Stimulated activated CD4-positive, alpha-beta T cell treated with anti-CD3 and anti-CD28 coated beads, Interleukin-1b, Interleukin-23, amount 100 ng/mL, for 4 hours (primary cell): ENCODE measurements at regions not wholly inside any gene's neighbourhood (a gene's known extent, or its start where the extent isn't known, plus 50 kb on each side); places are given as distances from the start of the nearest gene placed in this dataset.

Source experiments
- DNase-seq, 2 donors: peaks; one replicate each; pipeline ENCODE4 v3.0.0-alpha.2; 2020; ENCODE audit warnings: low read depth in 2 of 2

DNA sequence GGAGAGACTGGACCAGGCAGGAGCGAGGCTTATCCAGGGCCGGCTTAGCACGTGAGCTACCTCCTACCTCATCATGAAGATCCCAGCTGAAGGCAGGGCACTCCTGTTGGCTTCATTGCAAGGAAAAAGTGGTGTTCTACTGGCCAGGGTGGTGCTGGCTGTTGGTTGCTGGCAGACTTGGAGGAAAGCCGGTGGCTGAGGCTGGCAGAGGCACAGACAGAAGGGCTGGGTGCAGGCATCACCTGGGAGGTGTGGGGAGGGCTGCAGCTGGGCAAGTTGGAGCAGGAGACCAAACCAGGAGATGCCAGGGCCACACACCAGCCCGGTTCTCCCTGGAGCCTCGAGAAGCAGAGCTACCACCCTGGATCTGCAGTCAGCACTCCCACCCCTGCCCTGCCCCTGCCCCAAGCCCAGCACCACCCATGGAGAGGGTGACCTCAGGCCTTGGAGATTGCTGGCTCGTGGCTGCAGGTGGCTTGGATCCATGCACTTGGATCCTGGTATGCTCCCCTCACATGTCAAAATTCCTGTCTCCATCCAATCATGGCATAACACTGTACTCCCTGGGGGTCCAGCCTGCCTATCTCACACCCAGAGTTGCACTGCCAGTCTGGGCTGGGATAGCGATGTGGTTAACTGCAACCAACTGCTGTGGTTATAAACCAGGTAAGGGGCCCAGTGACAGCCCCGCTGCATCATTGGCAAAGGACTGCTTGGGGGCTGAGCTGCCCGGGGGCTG lies 49.7 kb downstream of the GLI2 start:
- no peak for DNase-seq

GRCh38 chr2:120786038-120786960 lies 50.6 kb downstream of the GLI2 start:
- no peak for DNase-seq

GRCh38 chr2:120787111-120787821 lies 51.6 kb downstream of the GLI2 start:
- no peak for DNase-seq

GRCh38 chr2:120787822-120788700 lies 52.4 kb downstream of the GLI2 start:
- DNase-seq = no peak

DNA sequence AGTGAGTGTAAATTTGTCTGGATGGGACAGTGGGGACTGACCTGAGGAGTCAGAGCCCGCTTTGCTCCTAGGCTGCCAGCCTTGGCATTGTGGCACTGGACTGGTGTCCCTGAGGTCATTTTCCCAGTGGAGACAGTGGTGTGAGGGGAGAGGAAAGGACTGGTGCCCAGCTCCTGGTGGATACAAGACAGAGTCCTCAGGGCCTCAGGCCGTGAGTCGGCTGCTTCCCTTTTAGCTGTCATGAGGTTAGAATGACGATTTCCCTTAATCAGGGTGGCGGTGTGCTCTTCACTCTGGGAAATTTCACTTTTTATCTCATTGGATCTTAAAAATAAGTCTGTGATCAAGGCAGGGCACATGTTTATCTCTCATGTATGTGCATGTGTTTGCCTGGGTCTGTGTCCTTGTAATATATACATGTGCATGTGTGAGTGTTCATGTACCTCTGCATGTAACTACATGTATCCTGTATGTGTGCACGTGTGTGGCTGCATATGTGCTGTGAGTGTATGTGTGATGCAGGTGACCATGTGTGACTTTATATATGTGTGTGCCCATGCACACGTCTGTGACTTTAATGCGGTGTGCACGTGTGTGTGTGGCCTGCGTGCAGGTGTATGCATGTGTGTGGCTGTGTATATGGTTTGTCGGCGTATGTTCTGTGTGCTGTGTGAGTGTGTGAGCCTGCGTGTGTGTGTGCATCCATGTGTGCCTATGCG lies 55.7 kb downstream of the GLI2 start:
- DNase-seq = no peak

DNA sequence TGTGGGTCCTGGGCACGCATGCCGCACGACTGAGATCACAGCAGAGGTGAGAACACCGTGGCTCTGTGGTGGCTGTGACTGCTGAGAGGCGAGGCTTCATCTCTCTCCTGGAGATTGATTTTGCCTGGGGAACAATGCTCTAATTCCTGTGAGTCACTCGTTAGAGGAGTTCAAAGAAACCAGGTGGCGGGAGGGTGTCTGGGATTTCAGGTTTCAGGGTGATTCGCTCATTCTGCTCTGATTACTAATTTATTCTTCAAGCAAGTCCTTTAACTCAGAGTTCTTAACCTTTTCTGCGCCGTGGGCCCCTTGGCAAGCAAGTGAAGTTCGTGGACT lies 56.3 kb downstream of the GLI2 start:
- no peak for DNase-seq

GRCh38 chr2:120793682-120794403 lies 58.2 kb downstream of the GLI2 start:
- DNase-seq = no peak

GRCh38 chr2:120794716-120795115 lies 59.0 kb downstream of the GLI2 start:
- no peak for DNase-seq

DNA sequence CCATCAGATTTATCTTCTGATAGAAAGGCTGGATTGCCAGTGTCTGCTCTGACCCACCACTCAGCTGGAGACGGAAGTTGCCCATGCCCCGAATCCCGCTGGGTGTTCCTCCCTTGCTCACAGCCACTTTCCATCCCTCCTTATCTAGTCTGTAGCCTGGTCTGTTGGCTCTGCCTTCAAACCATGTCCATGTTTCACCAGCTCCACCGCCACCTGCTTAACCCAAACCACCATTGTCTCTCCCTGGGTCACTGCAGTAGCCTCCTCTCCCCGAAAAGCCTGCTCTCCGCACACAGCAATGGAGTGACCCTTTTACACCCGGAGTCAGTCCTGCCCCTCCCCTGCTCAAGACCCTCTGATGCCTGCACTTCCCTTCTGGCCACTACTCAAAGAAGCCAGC lies 60.4 kb downstream of the GLI2 start:
- no peak for DNase-seq

GRCh38 chr2:120797421-120798221 lies 62.0 kb downstream of the GLI2 start:
- DNase-seq = no peak

DNA sequence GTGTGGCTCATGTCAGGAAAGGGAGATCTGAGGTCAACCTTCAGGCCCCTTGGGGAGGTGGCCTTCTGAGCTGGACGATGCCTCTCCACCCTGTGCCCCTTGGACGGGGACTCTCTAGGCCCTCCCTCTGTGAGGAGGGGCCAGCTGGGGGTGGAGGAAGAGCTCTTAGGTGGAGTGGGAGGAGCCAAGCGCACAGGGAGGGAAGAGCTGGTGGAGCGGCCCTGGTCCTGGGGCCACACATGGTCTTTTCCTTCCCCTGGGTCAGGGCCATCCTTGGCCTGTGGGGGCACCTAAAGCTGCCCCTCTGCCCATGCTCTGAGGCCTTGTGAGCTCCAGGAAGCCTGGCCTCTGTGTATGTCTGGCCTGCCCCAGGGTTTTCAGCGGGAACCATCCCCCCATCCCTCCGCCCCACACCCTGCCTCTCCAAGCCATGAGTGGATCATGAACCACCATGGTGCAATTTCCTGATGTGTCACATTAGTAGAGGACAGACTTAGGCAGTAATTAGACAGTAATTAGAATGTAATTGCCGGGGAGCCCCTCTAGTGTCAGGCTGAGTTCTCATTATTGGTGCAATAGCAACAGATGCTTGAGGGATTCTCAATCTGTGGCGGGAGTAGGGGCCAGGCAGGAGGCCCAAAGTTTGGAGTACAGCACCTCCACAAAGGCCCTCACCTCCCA lies 63.0 kb downstream of the GLI2 start:
- no peak for DNase-seq

DNA sequence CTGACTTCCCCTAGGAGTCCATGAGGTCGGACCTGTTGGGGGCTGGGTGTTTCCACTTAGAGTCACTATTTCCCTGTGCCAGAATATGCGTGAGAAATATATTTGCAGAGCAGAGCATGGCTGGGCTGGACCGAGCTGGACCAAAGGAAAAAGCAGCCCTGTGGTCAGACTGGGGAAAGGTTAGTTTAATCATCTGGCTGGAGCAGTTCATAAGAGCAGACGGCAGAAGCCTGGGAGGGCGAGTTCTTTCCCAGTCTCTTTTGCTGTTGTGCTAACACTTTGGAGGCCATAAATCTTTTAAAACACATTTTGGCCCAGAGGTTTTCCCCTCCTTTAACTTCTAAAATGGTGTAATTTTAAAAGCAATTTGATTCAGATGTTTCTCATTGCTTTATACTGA lies 66.5 kb downstream of the GLI2 start:
- no peak for DNase-seq

DNA sequence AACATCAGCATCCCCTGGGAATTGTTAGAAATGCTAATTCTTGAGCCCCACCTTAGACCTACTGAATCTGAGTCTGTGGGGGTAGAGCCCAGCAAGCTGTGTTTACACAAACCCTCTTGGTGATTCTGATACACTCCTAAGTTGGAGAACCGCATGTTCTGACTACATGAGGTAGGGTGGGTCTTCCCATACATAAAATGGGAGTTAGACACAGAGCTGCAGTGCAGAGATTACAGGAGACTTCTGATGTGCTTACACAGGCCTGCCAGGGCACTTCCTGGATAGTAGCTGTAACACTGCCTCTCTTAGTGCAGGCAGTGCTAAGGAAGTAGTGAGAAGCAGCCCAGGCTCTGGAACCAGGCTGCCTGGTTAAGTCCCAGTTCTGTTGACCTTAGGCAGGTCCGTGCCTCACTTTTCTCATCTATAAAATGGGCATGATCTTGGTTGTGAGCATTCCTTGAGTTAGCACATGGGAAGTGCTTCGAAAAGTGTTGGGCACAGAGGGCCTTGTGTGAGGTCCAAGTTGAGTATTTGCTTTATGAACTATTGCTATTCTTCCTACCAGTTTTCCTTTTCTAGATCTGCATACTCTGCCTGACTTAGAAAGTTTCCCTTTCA lies 67.3 kb downstream of the GLI2 start:
- no peak for DNase-seq

- DNase-seq = no peak
Observed at GRCh38 chr2:120803764-120804335, 68.2 kb downstream of the GLI2 start.

GRCh38 chr2:120804459-120804858 lies 68.8 kb downstream of the GLI2 start:
- no peak for DNase-seq

- DNase-seq = no peak
Observed at GRCh38 chr2:120805011-120805410, 69.3 kb downstream of the GLI2 start.

GRCh38 chr2:120805602-120806001 lies 69.9 kb downstream of the GLI2 start:
- DNase-seq = no peak

DNA sequence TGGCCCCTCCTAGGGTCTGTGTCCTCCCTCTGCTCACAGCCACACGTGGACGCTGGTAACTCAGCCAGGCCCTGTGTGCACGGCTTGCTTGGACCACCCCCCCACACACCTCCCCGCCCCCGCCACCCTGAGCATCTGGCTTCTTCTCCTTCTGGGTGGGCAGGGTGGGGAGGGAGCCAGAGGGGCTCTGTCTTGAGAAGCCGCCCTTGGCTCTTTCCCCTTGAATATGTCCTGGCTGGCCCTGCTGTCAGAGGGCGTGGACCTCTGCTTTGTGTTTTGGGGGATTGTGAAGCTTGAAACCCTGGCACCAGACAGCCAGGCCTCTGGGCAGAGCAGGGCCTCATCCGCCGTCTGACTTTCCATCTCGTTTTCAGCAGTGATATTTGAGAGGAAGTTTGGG lies 72.1 kb downstream of the GLI2 start:
- DNase-seq = no peak
